Gastrocnemius medialis (tissue), 4 donors: ENCODE measurements at regions not wholly inside any gene's neighbourhood (a gene's known extent, or its start where the extent isn't known, plus 50 kb on each side); places are given as distances from the start of the nearest gene placed in this dataset.
"Not testable (repeated sequence)": the region's sequence is repeated elsewhere in the genome, so short reads cannot be mapped to it uniquely, and the experiment has no call there.

Source experiments
- CTCF ChIP-seq, 5 experiments: fragments of 450-650 bp in 3 of 5; fragments of 200-600 bp in 2 of 5; sonication (generic) in 2 of 5; IDR thresholded peaks in 4 of 5; conservative IDR thresholded peaks in 1 of 5; 1 replicate in 4 of 5; 2 replicates in 1 of 5; pipeline ENCODE4 v1.5.1; 2016 to 2019; ENCODE audit warnings: antibody characterized with exemption in 5 of 5, mild to moderate bottlenecking in 3 of 5, moderate library complexity in 3 of 5
- POLR2A ChIP-seq, 2 donors: fragments of 450-650 bp; IDR thresholded peaks; one replicate each; pipeline ENCODE4 v1.6.1; 2017; ENCODE audit warnings: antibody characterized with exemption in 2 of 2, mild to moderate bottlenecking in 2 of 2, moderate library complexity in 2 of 2

DNA sequence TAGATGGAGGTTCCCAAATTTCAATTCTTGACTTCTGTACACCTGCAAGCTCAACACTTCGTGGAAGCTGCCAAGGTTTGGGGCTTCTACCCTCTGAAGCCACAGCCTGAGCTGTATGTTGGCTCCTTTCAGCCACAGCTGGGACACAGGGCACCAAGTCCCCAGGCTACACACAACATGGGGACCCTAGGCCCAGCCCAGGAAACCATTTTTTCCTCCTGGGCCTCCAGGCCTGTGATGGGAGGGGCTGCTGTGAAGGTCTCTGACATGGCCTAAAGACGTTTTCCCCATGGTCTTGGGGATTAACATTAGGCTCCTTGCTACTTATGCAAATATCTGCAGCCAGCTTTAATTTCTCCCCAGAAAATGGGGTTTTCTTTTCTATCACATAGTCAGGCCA is 97.7 kb downstream of the GPRASP3 start:
- TF ChIP-seq CTCF (IDR thresholded peaks at IDR 0.05 in 4 of 5, conservative IDR thresholded peaks at IDR 0.05 in 1 of 5); POLR2A (IDR thresholded peaks at IDR 0.05): not testable (repeated sequence)
